Hepatocyte (in vitro differentiated cells): ENCODE measurements at regions not wholly inside any gene's neighbourhood (a gene's known extent, or its start where the extent isn't known, plus 50 kb on each side); places are given as distances from the start of the nearest gene placed in this dataset.
"Not testable (repeated sequence)": the region's sequence is repeated elsewhere in the genome, so short reads cannot be mapped to it uniquely, and the experiment has no call there.

ENCODE experiments used
- DNase-seq: peaks from one replicate; pipeline ENCODE4 v3.0.0-alpha.2; 2016; ENCODE audit warnings: low spot score
- H2AFZ ChIP-seq: fragments of 200-600 bp; sonication (generic); 2 replicates; pipeline ENCODE4 v1.6.0; 2016; ENCODE audit warnings: antibody characterized with exemption, mild to moderate bottlenecking
- H3K27ac ChIP-seq: fragments of 200-600 bp; sonication (generic); 2 replicates; pipeline ENCODE4 v1.5.1; 2016; ENCODE audit warnings: mild to moderate bottlenecking
- H3K27me3 ChIP-seq: fragments of 200-600 bp; sonication (generic); 2 replicates; pipeline ENCODE4 v1.6.1; 2016
- H3K36me3 ChIP-seq: fragments of 200-600 bp; sonication (generic); replicated peaks from 2 replicates; pipeline ENCODE4 v1.5.1; 2016; ENCODE audit warnings: low read depth; ENCODE audit not compliant: insufficient read depth
- H3K4me1 ChIP-seq: fragments of 200-600 bp; sonication (generic); 2 replicates; pipeline ENCODE4 v1.5.1; 2016; ENCODE audit warnings: mild to moderate bottlenecking, moderate library complexity; ENCODE audit not compliant: insufficient read depth
- H3K4me2 ChIP-seq: fragments of 200-600 bp; sonication (generic); 2 replicates; pipeline ENCODE4 v1.6.0; 2016
- H3K4me3 ChIP-seq: fragments of 200-600 bp; sonication (generic); 2 replicates; pipeline ENCODE4 v1.5.1; 2016; ENCODE audit warnings: mild to moderate bottlenecking
- H3K79me2 ChIP-seq: fragments of 200-600 bp; sonication (generic); 2 replicates; pipeline ENCODE4 v1.6.0; 2017; ENCODE audit warnings: mild to moderate bottlenecking
- H3K9me2 ChIP-seq: fragments of 200-600 bp; sonication (generic); replicated peaks from 2 replicates; pipeline ENCODE4 v1.6.0; 2017; ENCODE audit warnings: mild to moderate bottlenecking; ENCODE audit not compliant: insufficient read depth
- H3K9me3 ChIP-seq: fragments of 200-600 bp; sonication (generic); 2 replicates; pipeline ENCODE4 v1.5.1; 2016; ENCODE audit warnings: low read depth, mild to moderate bottlenecking
- H4K20me1 ChIP-seq: fragments of 200-600 bp; sonication (generic); 2 replicates; pipeline ENCODE4 v1.6.0; 2016; ENCODE audit warnings: mild to moderate bottlenecking; ENCODE audit not compliant: insufficient read depth, poor library complexity, severe bottlenecking
- EZH2 ChIP-seq: fragments of 200-600 bp; sonication (generic); IDR thresholded peaks from 2 replicates; pipeline ENCODE4 v1.6.1; 2016; ENCODE audit warnings: antibody characterized with exemption, mild to moderate bottlenecking, borderline replicate concordance
- EZH2phosphoT487 ChIP-seq: fragments of 200-600 bp; sonication (generic); IDR thresholded peaks from one replicate; pipeline ENCODE4 v1.6.1; 2018; ENCODE audit warnings: antibody characterized with exemption, mild to moderate bottlenecking, low read depth, moderate library complexity; ENCODE audit not compliant: unreplicated experiment, severe bottlenecking
- WGBS: methylation state at CpG from one replicate; pipeline ENCODE4 v1.1.6; 2016; ENCODE audit warnings: low lambda C conversion rate; ENCODE audit errors: missing lambda C conversion rate; 5-methylcytosine and 5-hydroxymethylcytosine counted together
- TF ChIP-seq, protein P1 (sequence below): fragments of 200-600 bp; sonication (generic); IDR thresholded peaks from 2 replicates; pipeline ENCODE4 v1.5.1; 2016; ENCODE audit warnings: antibody characterized with exemption, mild to moderate bottlenecking; ENCODE audit not compliant: poor library complexity

DNA sequence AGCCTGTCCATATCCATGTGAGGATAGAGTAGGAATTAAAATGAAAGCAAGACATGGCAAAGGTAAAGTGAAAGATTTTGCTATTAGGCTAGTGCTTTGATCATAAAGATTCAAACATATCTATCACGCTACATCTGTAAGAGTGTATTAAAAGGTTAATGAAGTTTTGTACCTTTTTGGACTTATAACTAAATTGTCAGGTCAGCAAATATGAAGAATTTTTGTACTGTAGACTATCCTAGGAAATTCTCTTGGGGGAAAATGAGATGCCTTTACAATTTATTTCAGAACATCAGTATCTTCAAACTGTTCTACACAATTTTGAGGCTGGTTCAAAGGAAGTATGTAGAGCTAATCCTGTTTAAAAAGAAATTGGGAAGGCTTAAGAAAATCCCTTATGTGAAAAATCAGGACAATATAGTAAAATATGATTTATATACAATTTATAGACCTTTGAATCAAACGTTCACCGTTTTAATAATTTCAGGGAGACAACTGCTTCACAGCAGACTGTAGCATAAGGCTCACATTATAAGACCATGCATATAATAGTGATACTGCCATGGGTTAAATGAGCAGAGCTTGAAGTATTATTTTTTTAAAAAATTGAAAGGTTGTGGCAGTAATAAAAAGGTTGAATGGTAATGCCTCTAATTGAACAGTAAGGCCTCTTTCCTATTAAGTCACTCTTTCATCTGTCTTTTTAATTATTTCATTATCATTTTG is 639.5 kb upstream of the ARRDC3 start:
- Histone ChIP-seq H3K4me1 (no peaks in the 10 kb centered on the region), H3K27me3 (no peaks in the 10 kb centered on the region), H3K4me3 (no peak overlapping the region), H3K79me2 (no peaks in the 10 kb centered on the region), H3K27ac (no peak overlapping the region), H3K9me2 (no peaks in the 10 kb centered on the region), H3K4me2 (no peak overlapping the region), H2AFZ (no peak overlapping the region), H4K20me1 (no peaks in the 10 kb centered on the region), H3K9me3 (no peaks in the 10 kb centered on the region), H3K36me3 (no peaks in the 10 kb centered on the region)
- no peak for DNase-seq
- TF ChIP-seq, protein P1, sequence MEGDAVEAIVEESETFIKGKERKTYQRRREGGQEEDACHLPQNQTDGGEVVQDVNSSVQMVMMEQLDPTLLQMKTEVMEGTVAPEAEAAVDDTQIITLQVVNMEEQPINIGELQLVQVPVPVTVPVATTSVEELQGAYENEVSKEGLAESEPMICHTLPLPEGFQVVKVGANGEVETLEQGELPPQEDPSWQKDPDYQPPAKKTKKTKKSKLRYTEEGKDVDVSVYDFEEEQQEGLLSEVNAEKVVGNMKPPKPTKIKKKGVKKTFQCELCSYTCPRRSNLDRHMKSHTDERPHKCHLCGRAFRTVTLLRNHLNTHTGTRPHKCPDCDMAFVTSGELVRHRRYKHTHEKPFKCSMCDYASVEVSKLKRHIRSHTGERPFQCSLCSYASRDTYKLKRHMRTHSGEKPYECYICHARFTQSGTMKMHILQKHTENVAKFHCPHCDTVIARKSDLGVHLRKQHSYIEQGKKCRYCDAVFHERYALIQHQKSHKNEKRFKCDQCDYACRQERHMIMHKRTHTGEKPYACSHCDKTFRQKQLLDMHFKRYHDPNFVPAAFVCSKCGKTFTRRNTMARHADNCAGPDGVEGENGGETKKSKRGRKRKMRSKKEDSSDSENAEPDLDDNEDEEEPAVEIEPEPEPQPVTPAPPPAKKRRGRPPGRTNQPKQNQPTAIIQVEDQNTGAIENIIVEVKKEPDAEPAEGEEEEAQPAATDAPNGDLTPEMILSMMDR, result no peak
- no peak for TF ChIP-seq EZH2phosphoT487
- TF ChIP-seq EZH2, result no peak
- WGBS, result 89% methylated on average over 3 of the region's 3 CpGs

DNA sequence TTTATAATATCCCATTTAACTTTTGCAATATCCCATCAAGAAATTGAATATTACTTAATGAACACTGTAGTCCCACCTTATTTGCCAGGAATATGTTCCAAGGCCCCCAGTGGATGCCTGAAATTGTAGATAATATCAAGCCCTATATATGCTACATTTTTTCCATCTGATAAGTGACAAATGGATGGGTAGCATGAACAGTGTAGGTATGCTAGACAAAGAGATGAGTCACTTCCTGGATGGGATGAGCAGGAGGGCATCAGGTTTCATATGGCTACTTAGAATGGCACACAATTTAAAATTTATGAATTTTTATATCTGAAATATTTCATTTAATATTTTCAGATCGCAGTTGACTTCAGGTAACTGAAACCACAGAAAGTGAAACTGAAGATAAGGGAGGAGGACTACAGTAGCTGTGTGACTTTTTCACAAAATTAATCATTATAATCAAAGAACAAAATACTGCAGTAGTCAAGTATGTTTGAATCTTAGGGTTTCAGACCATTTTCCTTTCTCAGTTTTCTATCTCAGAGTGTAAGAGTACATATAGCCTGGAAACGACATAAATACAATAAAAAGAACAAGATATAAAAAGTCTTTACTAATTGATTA is 636.4 kb upstream of the ARRDC3 start:
- H4K20me1 ChIP-seq, result no peaks in the 10 kb centered on the region
- no peak overlapping the region for H3K4me2 ChIP-seq
- no peaks in the 10 kb centered on the region for H3K27me3 ChIP-seq
- H3K9me2 ChIP-seq, result no peaks in the 10 kb centered on the region
- no peak overlapping the region for H3K27ac ChIP-seq
- no peak for TF ChIP-seq EZH2phosphoT487
- TF ChIP-seq, protein P1, result no peak
- H3K9me3 ChIP-seq, result no peaks in the 10 kb centered on the region
- no peaks in the 10 kb centered on the region for H3K4me1 ChIP-seq
- H3K36me3 ChIP-seq, result no peaks in the 10 kb centered on the region
- no peak for DNase-seq
- H2AFZ ChIP-seq, result no peak overlapping the region
- 90% methylated on average over 2 of the region's 2 CpGs for WGBS
- H3K79me2 ChIP-seq, result no peaks in the 10 kb centered on the region
- no peak overlapping the region for H3K4me3 ChIP-seq

DNA sequence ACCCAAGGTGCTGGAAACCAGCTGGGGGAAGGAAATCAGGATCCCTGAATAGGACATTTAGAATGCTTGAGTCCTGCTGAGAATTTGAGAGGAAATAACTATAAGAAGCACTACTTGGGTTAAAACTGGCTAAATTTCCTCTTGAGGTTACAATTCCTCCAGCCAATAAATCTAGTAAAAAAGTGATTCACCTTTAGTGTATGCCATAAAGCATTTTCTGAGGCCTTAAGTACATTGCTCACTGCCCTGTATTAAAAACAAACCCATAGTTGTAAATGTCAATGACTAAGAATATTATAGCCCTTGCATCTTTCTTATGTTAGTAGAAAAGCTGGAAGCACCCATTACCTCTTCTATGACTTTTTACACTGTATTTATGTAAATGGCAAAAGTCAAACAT is 634.7 kb upstream of the ARRDC3 start:
- Histone ChIP-seq H3K36me3 (no peaks in the 10 kb centered on the region), H3K4me2 (no peak overlapping the region), H3K4me1 (no peaks in the 10 kb centered on the region), H2AFZ (no peak overlapping the region), H3K4me3 (no peak overlapping the region), H3K27me3 (no peaks in the 10 kb centered on the region), H4K20me1 (no peaks in the 10 kb centered on the region), H3K27ac (no peak overlapping the region), H3K9me3 (no peaks in the 10 kb centered on the region), H3K79me2 (no peaks in the 10 kb centered on the region), H3K9me2 (no peaks in the 10 kb centered on the region)
- TF ChIP-seq, protein P1, result no peak
- TF ChIP-seq EZH2, result no peak
- TF ChIP-seq EZH2phosphoT487, result no peak
- DNase-seq, result peak; percentile 12

DNA sequence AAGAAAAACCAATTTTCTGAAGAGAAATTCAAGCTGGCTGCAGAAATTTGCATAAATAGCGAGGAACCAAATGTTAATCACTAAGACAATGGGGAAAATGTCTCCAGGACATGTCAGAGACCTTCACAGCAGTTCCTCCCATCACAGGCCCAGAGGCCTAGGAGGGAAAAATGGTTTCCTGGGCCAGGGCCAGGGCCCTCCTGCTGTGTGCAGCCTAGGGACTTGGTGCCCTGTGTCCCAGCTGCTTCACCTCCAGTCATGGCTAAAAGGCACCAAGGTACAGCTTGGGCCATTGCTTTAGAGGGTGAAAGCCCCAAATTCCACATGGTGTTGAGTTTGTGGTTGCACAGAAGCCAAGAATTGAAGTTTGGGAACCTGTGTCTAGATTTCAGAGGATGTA is 628.7 kb upstream of the ARRDC3 start:
- H3K4me1 ChIP-seq, H2AFZ ChIP-seq, H3K27ac ChIP-seq, H3K79me2 ChIP-seq, DNase-seq, H3K9me2 ChIP-seq, H3K4me2 ChIP-seq, H3K4me3 ChIP-seq, H3K9me3 ChIP-seq, H3K36me3 ChIP-seq, H4K20me1 ChIP-seq, H3K27me3 ChIP-seq: not testable (repeated sequence)
- WGBS, result 88% methylated on average over 1 of the region's 1 CpG
